ENCODE measurements at regions not wholly inside any gene's neighbourhood (a gene's known extent, or its start where the extent isn't known, plus 50 kb on each side); places are given as distances from the start of the nearest gene placed in this dataset.

DNA sequence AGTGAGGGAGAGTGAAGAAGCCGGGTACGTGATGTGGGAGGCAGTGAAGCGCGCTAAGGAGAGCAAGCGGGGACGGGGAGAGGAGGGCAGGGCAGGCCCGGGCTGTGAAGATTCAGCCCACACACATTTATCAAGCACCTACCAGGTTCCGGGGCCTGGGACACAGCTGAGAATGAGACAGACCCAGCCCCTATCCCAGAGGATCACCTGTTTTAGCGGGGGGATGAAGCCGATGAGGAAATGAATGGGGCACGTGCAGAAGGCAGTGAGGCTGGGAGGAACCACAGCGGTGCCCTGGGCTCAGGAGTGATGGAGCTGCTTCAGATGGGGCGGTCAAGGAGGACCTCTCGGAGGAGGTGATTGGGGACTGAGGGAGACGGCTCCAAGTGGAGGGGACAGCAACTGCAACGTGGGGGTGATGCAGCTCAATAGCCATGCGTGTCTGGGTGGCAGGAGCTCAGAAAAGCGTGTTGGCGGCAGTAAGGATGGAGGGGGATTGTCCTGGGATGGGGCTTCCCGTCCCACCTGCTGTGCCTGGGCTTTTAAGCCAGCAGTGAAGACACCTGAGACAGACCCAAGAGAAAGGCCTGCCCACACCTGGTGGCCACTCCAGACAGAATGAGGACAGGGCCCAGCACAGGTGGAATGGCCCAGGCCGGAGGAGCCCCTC is 77.5 kb upstream of the UNC5A start:
- TF ChIP-seq, protein P1, sequence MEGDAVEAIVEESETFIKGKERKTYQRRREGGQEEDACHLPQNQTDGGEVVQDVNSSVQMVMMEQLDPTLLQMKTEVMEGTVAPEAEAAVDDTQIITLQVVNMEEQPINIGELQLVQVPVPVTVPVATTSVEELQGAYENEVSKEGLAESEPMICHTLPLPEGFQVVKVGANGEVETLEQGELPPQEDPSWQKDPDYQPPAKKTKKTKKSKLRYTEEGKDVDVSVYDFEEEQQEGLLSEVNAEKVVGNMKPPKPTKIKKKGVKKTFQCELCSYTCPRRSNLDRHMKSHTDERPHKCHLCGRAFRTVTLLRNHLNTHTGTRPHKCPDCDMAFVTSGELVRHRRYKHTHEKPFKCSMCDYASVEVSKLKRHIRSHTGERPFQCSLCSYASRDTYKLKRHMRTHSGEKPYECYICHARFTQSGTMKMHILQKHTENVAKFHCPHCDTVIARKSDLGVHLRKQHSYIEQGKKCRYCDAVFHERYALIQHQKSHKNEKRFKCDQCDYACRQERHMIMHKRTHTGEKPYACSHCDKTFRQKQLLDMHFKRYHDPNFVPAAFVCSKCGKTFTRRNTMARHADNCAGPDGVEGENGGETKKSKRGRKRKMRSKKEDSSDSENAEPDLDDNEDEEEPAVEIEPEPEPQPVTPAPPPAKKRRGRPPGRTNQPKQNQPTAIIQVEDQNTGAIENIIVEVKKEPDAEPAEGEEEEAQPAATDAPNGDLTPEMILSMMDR (IDR thresholded peaks at IDR 0.05; ENCODE audit: low read depth, low read length, missing control alignments): no peak
- DNase-seq (ENCODE audit: extremely low read depth, low read depth): no peak
- H3K4me3 ChIP-seq (replicated peaks; ENCODE audit: low read depth, low read length): no peak overlapping the region

DNA sequence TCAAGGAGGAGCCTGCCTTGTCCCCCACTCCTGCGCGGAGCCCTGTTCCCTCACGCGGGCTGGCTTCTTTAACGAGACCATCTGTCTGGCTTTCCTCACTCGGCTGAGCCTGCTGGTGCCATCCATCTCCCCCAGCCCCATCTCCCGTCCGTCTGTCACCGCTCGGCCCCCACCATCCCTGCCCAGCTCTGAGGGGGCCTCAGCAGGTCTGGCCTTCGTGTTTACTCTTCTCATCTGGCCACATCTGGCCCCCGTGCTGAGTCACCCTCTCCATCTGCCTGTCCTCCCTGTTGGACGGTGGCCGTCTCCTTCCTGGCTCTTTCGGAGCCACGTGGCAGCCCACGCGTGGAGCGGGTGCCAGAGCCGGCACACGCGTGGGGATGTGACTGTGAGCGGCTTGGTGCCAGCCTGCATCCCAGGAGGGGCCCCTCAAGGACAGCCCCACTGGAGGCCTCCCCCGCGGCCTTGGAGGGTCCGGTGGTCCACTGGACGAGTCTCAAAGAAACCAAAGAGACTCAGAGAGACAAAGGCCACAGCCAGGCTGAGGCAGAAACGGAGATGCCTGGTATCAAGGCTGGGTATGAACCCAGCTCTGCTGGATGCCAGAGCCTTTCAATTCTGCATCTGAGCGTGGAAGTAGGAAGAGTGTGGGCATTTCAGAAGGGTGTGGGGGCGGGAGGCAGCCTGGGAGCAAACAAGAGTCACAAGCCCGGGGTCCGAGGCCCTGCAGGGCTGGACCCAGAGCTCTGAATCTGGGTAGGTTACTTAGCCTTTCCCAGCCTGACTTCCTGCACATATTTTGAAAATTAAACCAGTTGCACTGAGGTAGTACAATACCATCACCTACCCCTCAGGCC is 76.7 kb upstream of the UNC5A start:
- TF ChIP-seq, protein P1 (IDR thresholded peaks at IDR 0.05; ENCODE audit: low read depth, low read length, missing control alignments): no peak
- DNase-seq (ENCODE audit: extremely low read depth, low read depth): no peak

DNA sequence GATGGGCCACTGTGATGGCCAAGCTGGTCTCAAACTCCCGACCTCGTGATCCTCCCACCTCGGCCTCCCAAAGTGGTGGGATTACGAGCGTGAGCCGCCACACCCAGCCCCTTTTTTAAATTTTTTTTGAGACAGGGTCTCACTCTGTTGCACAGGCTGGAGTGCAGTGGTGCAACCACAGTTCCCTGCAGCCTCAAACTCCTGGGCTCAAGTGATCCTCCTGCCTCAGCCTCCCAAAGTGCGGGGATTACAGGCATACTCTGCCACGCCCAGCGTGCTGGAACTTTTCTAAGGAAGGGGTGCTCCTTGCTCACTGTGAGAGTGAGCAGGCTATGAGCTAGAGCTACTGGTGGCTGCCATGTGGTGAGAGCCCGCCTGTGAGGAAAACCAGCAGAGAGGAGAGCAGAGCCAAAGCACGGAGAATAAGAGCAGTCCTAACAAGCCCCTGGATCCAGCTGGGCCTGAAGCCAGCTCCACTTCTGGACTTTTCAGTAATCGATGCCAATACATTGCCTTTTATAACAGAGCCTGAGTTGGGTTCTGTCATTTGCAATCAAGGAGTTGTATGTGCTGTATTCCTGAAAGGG is 75.5 kb upstream of the UNC5A start:
- no peak overlapping the region for H3K4me3 ChIP-seq (replicated peaks; ENCODE audit: low read depth, low read length)
- DNase-seq (ENCODE audit: extremely low read depth, low read depth): no peak
- TF ChIP-seq, protein P1 (IDR thresholded peaks at IDR 0.05; ENCODE audit: low read depth, low read length, missing control alignments): no peak

More for the DNA sequence above, 76.7 kb upstream of the UNC5A start:
- no peak overlapping the region for H3K4me3 ChIP-seq (replicated peaks; ENCODE audit: low read depth, low read length)

DNA sequence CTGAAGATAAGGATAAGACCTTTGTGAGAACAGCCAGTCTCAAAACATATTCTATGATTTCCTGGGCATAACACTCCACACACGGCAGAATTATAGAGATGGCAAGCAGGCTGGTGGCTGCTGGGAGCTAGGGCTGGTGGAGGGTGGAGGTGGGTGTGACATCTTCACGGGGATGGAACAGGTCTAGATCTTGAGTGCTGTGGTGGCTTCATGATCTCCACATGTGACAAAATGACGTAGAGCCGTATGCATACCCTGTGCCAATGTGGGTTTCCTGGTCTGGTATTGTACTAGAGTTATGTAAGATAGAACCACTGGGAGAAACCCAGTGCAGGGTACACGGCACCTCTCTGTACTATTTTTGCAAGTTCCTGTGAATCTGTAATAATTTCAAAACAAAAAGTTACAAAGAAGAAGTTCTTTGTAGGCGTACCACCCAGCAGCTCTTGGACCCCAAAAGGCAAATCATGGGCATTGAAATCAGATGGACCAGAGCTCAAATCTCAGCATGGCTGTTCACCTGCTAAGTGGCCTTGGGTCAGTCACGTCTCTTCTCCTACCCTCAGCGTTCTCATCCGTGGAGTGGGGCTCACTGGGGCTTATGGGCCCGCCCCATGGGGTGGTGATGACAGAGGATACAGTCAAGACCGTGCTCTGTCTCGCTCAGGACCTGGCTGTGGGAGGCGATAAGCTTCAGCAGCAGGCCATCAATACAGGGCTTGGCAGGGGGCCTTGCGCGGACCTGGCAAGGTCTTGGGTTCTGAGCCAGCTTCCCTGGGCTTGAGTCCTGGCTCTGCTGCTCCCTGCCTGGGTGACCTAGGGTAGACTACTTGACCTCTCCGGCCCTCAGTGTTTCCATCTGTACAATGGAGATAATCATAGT is 74.7 kb upstream of the UNC5A start:
- H3K4me3 ChIP-seq (replicated peaks; ENCODE audit: low read depth, low read length): no peak overlapping the region
- no peak for DNase-seq (ENCODE audit: extremely low read depth, low read depth)
- TF ChIP-seq, protein P1 (IDR thresholded peaks at IDR 0.05; ENCODE audit: low read depth, low read length, missing control alignments): no peak

DNA sequence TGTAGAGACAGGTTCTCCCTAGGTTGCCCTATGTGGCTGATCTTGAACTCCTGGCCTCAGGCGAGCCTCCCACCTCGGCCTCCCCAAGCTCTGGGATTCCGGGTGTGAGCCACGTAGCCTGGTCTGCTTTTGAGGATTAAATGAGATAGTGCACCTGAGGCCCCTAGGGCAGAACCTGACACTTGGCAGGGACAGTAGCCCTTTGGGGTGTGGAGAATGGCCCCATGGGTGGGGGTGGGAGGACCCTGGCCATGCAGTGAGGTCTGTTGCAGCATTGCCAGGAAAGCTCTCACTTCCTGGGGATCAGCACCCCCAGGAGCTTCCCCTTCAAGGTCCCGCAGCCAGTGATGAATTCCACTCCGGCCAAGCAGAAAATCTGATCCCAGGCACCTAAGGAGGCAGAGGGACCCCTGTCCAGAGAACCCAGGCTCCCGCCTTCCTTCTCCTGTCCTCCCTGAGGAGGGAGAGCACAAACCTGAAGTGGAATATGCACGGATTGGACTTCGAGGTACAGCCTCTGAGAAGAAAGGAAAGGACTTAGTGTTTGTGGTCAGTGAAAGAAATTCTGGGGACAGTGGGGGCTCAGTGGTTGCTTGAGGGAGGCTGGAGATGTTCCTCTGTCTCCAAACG is 73.9 kb upstream of the UNC5A start:
- no peak overlapping the region for H3K4me3 ChIP-seq (replicated peaks; ENCODE audit: low read depth, low read length)
- TF ChIP-seq, protein P1 (IDR thresholded peaks at IDR 0.05; ENCODE audit: low read depth, low read length, missing control alignments): no peak
- DNase-seq (ENCODE audit: extremely low read depth, low read depth): no peak

Data from HFF-Myc (cell line).